ENCODE measurements at regions not wholly inside any gene's neighbourhood (a gene's known extent, or its start where the extent isn't known, plus 50 kb on each side); places are given as distances from the start of the nearest gene placed in this dataset.

GRCh38 chr2:16568998-16569784 is 96.4 kb downstream of the CYRIA start:
- no peak for TF ChIP-seq FOXA1 (IDR thresholded peaks at IDR 0.05)
- no peak for TF ChIP-seq PKNOX1 (IDR thresholded peaks at IDR 0.05)
- TF ChIP-seq FOXM1 (IDR thresholded peaks at IDR 0.05; ENCODE audit: borderline replicate concordance), result no peak
- no peak for TF ChIP-seq FOXK2 (IDR thresholded peaks at IDR 0.05)
- TF ChIP-seq NFRKB (IDR thresholded peaks at IDR 0.05), result no peak
- TF ChIP-seq SUZ12 (IDR thresholded peaks at IDR 0.05), result no peak
- no peak for TF ChIP-seq BHLHE40 (IDR thresholded peaks at IDR 0.05; ENCODE audit: borderline replicate concordance)
